ENCODE measurements at regions not wholly inside any gene's neighbourhood (a gene's known extent, or its start where the extent isn't known, plus 50 kb on each side); places are given as distances from the start of the nearest gene placed in this dataset.

- Histone ChIP-seq H3K4me3 (no peak overlapping the region), H3K36me3 (no peaks in the 10 kb centered on the region), H3K4me1 (replicated peaks) (no peaks in the 10 kb centered on the region), H3K9me3 (no peaks in the 10 kb centered on the region), H3K27ac (no peak overlapping the region), H3K27me3 (replicated peaks; ENCODE audit: insufficient read depth) (no peaks in the 10 kb centered on the region)
- TF ChIP-seq POLR2AphosphoS5 (IDR thresholded peaks at IDR 0.05) (no peak), POLR2A (IDR thresholded peaks at IDR 0.05) (no peak)
- TF ChIP-seq, protein P1, sequence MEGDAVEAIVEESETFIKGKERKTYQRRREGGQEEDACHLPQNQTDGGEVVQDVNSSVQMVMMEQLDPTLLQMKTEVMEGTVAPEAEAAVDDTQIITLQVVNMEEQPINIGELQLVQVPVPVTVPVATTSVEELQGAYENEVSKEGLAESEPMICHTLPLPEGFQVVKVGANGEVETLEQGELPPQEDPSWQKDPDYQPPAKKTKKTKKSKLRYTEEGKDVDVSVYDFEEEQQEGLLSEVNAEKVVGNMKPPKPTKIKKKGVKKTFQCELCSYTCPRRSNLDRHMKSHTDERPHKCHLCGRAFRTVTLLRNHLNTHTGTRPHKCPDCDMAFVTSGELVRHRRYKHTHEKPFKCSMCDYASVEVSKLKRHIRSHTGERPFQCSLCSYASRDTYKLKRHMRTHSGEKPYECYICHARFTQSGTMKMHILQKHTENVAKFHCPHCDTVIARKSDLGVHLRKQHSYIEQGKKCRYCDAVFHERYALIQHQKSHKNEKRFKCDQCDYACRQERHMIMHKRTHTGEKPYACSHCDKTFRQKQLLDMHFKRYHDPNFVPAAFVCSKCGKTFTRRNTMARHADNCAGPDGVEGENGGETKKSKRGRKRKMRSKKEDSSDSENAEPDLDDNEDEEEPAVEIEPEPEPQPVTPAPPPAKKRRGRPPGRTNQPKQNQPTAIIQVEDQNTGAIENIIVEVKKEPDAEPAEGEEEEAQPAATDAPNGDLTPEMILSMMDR (IDR thresholded peaks at IDR 0.05): no peak
- intact Hi-C loops (cut with DNase I): no loop called here
- no peak for DNase-seq (ENCODE audit: low spot score)
- 89% methylated on average over 4 of the region's 4 CpGs for whole genome bisulfite sequencing
Measured at GRCh38 chr1:5084676-5085075, 430.3 kb downstream of the AJAP1 start.

GRCh38 chr1:5067246-5067645 lies 412.8 kb downstream of the AJAP1 start:
- WGBS: 4% methylated on average over 1 of the region's 1 CpG
- DNase-seq (ENCODE audit: low spot score): no peak
- H3K27me3 ChIP-seq (replicated peaks; ENCODE audit: insufficient read depth): no peaks in the 10 kb centered on the region
- no peak overlapping the region for H3K27ac ChIP-seq
- TF ChIP-seq POLR2A (IDR thresholded peaks at IDR 0.05) (no peak), POLR2AphosphoS5 (IDR thresholded peaks at IDR 0.05) (no peak)
- TF ChIP-seq, protein P1 (IDR thresholded peaks at IDR 0.05): no peak
- H3K36me3 ChIP-seq: no peaks in the 10 kb centered on the region
- intact Hi-C loops (cut with DNase I): no loop called here
- no peaks in the 10 kb centered on the region for H3K4me1 ChIP-seq (replicated peaks)
- no peak overlapping the region for H3K4me3 ChIP-seq
- H3K9me3 ChIP-seq: no peaks in the 10 kb centered on the region

GRCh38 chr1:5053744-5054143 lies 399.3 kb downstream of the AJAP1 start:
- intact Hi-C loops (cut with DNase I): no loop called here
- DNase-seq (ENCODE audit: low spot score): no peak

DNA sequence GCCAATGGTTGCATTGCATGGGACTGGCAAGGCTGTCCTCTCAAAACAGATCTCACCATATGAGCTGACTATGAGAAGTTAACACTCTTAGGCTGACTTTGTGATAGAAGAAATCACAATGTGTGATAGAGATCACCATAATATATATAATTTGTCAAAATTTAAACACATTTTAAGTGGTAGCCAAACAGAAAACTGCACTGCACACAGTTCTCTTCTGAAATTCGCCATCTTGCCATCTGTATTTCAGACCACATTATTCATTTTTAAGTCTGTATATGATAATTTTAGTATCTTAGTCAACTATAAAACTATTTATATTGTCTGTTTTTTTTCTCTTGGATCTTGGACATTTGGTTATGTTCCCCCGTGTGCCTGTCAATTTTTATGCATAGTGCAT lies 374.7 kb downstream of the AJAP1 start:
- DNase-seq (ENCODE audit: low spot score): no peak
- H3K4me3 ChIP-seq: no peak overlapping the region
- H3K4me1 ChIP-seq (replicated peaks): no peaks in the 10 kb centered on the region
- H3K27ac ChIP-seq: no peak overlapping the region
- no peaks in the 10 kb centered on the region for H3K36me3 ChIP-seq
- intact Hi-C loops (cut with DNase I): no loop called here
- WGBS: 65% methylated on average over 2 of the region's 2 CpGs
- no peaks in the 10 kb centered on the region for H3K9me3 ChIP-seq
- H3K27me3 ChIP-seq (replicated peaks; ENCODE audit: insufficient read depth): peaks cover 7% of the 10 kb centered on the region
- TF ChIP-seq POLR2A (IDR thresholded peaks at IDR 0.05) (no peak), POLR2AphosphoS5 (IDR thresholded peaks at IDR 0.05) (no peak)
- TF ChIP-seq, protein P1 (IDR thresholded peaks at IDR 0.05): no peak

More at GRCh38 chr1:5053744-5054143, 399.3 kb downstream of the AJAP1 start:
- no peak overlapping the region for H3K4me3 ChIP-seq
- H3K27me3 ChIP-seq (replicated peaks; ENCODE audit: insufficient read depth): peaks cover 2% of the 10 kb centered on the region
- H3K36me3 ChIP-seq: no peaks in the 10 kb centered on the region
- no peaks in the 10 kb centered on the region for H3K4me1 ChIP-seq (replicated peaks)
- no peaks in the 10 kb centered on the region for H3K9me3 ChIP-seq
- TF ChIP-seq POLR2A (IDR thresholded peaks at IDR 0.05): no peak
- TF ChIP-seq, protein P1 (IDR thresholded peaks at IDR 0.05): no peak
- no peak for TF ChIP-seq POLR2AphosphoS5 (IDR thresholded peaks at IDR 0.05)
- H3K27ac ChIP-seq: no peak overlapping the region
- 14% methylated on average over 3 of the region's 3 CpGs for WGBS

DNA sequence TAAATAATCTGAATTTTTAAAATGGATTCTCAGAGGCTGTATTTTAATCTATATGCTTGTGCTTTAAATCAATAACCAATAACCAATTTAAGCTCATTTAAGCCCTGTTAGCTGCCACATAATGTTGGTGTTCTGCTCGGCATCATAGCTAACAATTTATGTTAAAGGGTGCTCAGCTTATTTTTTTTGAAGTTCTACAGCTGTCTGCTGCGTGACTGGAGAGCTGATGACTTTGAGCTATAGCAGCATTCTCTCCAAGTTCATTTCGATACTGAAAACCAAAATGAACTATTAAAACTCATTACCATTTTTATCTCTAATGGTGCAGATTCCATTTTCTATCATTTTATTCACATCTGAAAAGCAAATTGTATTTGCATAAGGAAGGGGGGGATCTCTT lies 357.8 kb downstream of the AJAP1 start:
- H3K27me3 ChIP-seq (replicated peaks; ENCODE audit: insufficient read depth): peaks cover 3% of the 10 kb centered on the region
- no peaks in the 10 kb centered on the region for H3K9me3 ChIP-seq
- intact Hi-C loops (cut with DNase I): no loop called here
- 81% methylated on average over 3 of the region's 3 CpGs for WGBS
- no peak overlapping the region for H3K4me3 ChIP-seq
- no peak for DNase-seq (ENCODE audit: low spot score)
- no peaks in the 10 kb centered on the region for H3K36me3 ChIP-seq
- no peak overlapping the region for H3K27ac ChIP-seq
- TF ChIP-seq POLR2A (IDR thresholded peaks at IDR 0.05): no peak
- no peaks in the 10 kb centered on the region for H3K4me1 ChIP-seq (replicated peaks)

All from prostate gland (tissue), 2 donors.